ENCODE measurements at regions not wholly inside any gene's neighbourhood (a gene's known extent, or its start where the extent isn't known, plus 50 kb on each side); places are given as distances from the start of the nearest gene placed in this dataset.

- TF ChIP-seq ZBTB33 (IDR thresholded peaks at IDR 0.05; ENCODE audit: extremely low read depth, insufficient replicate concordance, low read length): no peak
- no peak for TF ChIP-seq POLR2A (IDR thresholded peaks at IDR 0.05; ENCODE audit: borderline replicate concordance, extremely low read depth, insufficient read depth, insufficient read length)
- TF ChIP-seq CTCF (IDR thresholded peaks at IDR 0.05 in 2 of 3, conservative IDR thresholded peaks at IDR 0.05 in 1 of 3; ENCODE audit: borderline replicate concordance in 1 of 3, insufficient read depth in 1 of 3, low read depth in 2 of 3, low read length in 2 of 3): no peak
- no peak for TF ChIP-seq EZH2 (IDR thresholded peaks at IDR 0.05)
- TF ChIP-seq SRF (IDR thresholded peaks at IDR 0.05; ENCODE audit: low read depth): no peak
Observed at GRCh38 chr4:31259119-31259518, 539.0 kb downstream of the PCDH7 start.

All from HCT116 (cell line).